Stomach (tissue), 8 donors: ENCODE measurements at regions not wholly inside any gene's neighbourhood (a gene's known extent, or its start where the extent isn't known, plus 50 kb on each side); places are given as distances from the start of the nearest gene placed in this dataset.

Experiments
- DNase-seq, 2 donors: peaks; one replicate each; pipeline versions ENCODE4 v3.0.0 to v3.0.0-alpha.2; 2013 to 2019
- H3K27ac ChIP-seq, 5 donors: fragments of 200-600 bp in 4 of 5; sonication (generic) in 4 of 5; one replicate each; pipeline ENCODE4 v1.5.1; 2013 to 2019; ENCODE audit warnings: mild to moderate bottlenecking in 1 of 5, moderate library complexity in 1 of 5
- H3K27me3 ChIP-seq, 3 donors: fragments of 200-600 bp; sonication (generic); one replicate each; pipeline ENCODE4 v1.5.1; 2017 to 2019; ENCODE audit warnings: mixed run types in 1 of 3
- H3K36me3 ChIP-seq, 4 donors: fragments of 200-600 bp; sonication (generic); 1 replicate in 3 of 4; 2 replicates in 1 of 4; pipeline ENCODE4 v1.5.1; 2016 to 2019
- H3K4me1 ChIP-seq, 4 donors: fragments of 200-600 bp; sonication (generic); one replicate each; pipeline ENCODE4 v1.5.1; 2016 to 2019
- H3K4me3 ChIP-seq, 4 donors: fragments of 200-600 bp; sonication (generic) in 3 of 4; one replicate each; pipeline ENCODE4 v1.5.1; 2016 to 2019; ENCODE audit warnings: mild to moderate bottlenecking in 1 of 4
- H3K9me3 ChIP-seq, 4 donors: fragments of 200-600 bp; sonication (generic); one replicate each; pipeline ENCODE4 v1.5.1; 2016 to 2019
- CTCF ChIP-seq, 7 experiments: fragments of 450-650 bp in 4 of 7; fragments of 200-600 bp in 3 of 7; sonication (generic) in 3 of 7; IDR thresholded peaks; one replicate each; pipeline ENCODE4 v1.5.1; 2016 to 2019; ENCODE audit warnings: antibody characterized with exemption in 7 of 7, control low read depth in 2 of 7, mild to moderate bottlenecking in 1 of 7
- EP300 ChIP-seq: sonication (generic); formaldehyde crosslinking; IDR thresholded peaks from one replicate; pipeline ENCODE4 v1.6.1; 2017; ENCODE audit warnings: antibody characterized with exemption
- POLR2A ChIP-seq, 4 donors: fragments of 450-650 bp; IDR thresholded peaks; one replicate each; pipeline ENCODE4 v1.6.1; 2016; ENCODE audit warnings: antibody characterized with exemption in 4 of 4, control low read depth in 2 of 4, mild to moderate bottlenecking in 1 of 4, moderate library complexity in 1 of 4
- POLR2AphosphoS5 ChIP-seq, 3 donors: sonication (generic); formaldehyde crosslinking; IDR thresholded peaks; one replicate each; pipeline ENCODE4 v1.6.1; 2016; ENCODE audit warnings: antibody characterized with exemption in 3 of 3
- WGBS, 5 donors: extraction: QIAGEN DNeasy Blood & Tissue Kit in 3 of 5; methylation state at CpG; one replicate each; pipeline versions ENCODE4 v1.1.5 to v1.1.7; 2013 to 2018; 5-methylcytosine and 5-hydroxymethylcytosine counted together
- intact Hi-C: fragments of 100-400 bp; cut with DNase I; formaldehyde crosslinking; loops from one replicate; pipeline ENCODE4 v1.15.1; 2023; ENCODE audit warnings: low total_unique reads
- donor health status: healthy with polysubstance abuse.
- donor health status: Bipolar disorder and iron deficiency.
- donor health status: healthy.

- H3K9me3 ChIP-seq: no peaks in the 10 kb centered on the region
- 88 to 98% (median 93%) methylated on average over 1 of the region's 1 CpG for WGBS, 5 donors
- no peak for DNase-seq
- no peaks in the 10 kb centered on the region for H3K36me3 ChIP-seq
- TF ChIP-seq POLR2A (IDR thresholded peaks at IDR 0.05) (no peak), POLR2AphosphoS5 (IDR thresholded peaks at IDR 0.05) (no peak), CTCF (IDR thresholded peaks at IDR 0.05) (no peak), EP300 (no peak)
- H3K4me3 ChIP-seq: no peak overlapping the region
- H3K27ac ChIP-seq: no peak overlapping the region
- intact Hi-C loops: no loop called here
- no peaks in the 10 kb centered on the region for H3K27me3 ChIP-seq
- H3K4me1 ChIP-seq: no peaks in the 10 kb centered on the region
Observed at GRCh38 chr10:120279196-120279595, 177.8 kb upstream of the PLPP4 start.

- no peaks in the 10 kb centered on the region for H3K4me1 ChIP-seq
- TF ChIP-seq EP300: no peak
- no peak for TF ChIP-seq POLR2AphosphoS5 (IDR thresholded peaks at IDR 0.05)
- no peak for TF ChIP-seq CTCF (IDR thresholded peaks at IDR 0.05)
- 82 to 92% (median 89%) methylated on average over 8 of the region's 8 CpGs for WGBS, 5 donors
- intact Hi-C loops: no loop called here
- no peaks in the 10 kb centered on the region for H3K36me3 ChIP-seq
- H3K9me3 ChIP-seq: no peaks in the 10 kb centered on the region
- H3K27me3 ChIP-seq: no peaks in the 10 kb centered on the region
- no peak for DNase-seq
- H3K27ac ChIP-seq: no peak overlapping the region
- H3K4me3 ChIP-seq: no peak overlapping the region
Observed at GRCh38 chr10:120282421-120282820, 174.6 kb upstream of the PLPP4 start.

- DNase-seq: no peak
- Histone ChIP-seq H3K4me3 (no peak overlapping the region), H3K36me3 (no peaks in the 10 kb centered on the region), H3K27me3 (no peaks in the 10 kb centered on the region), H3K9me3 (no peaks in the 10 kb centered on the region), H3K27ac (no peak overlapping the region), H3K4me1 (no peaks in the 10 kb centered on the region)
- intact Hi-C loops: no loop called here
- WGBS, 5 donors: 77 to 85% (median 81%) methylated on average over 6 of the region's 6 CpGs
- TF ChIP-seq CTCF (IDR thresholded peaks at IDR 0.05) (no peak), EP300 (no peak), POLR2AphosphoS5 (IDR thresholded peaks at IDR 0.05) (no peak), POLR2A (IDR thresholded peaks at IDR 0.05) (no peak)
Observed at GRCh38 chr10:120282846-120283492, 174.1 kb upstream of the PLPP4 start.

- no peaks in the 10 kb centered on the region for H3K27me3 ChIP-seq
- TF ChIP-seq EP300: no peak
- no peak for TF ChIP-seq POLR2A (IDR thresholded peaks at IDR 0.05)
- TF ChIP-seq CTCF (IDR thresholded peaks at IDR 0.05): no peak
- TF ChIP-seq POLR2AphosphoS5 (IDR thresholded peaks at IDR 0.05): no peak
- H3K36me3 ChIP-seq: no peaks in the 10 kb centered on the region
- DNase-seq: no peak
- intact Hi-C loops: no loop called here
- no peak overlapping the region for H3K27ac ChIP-seq
- H3K4me3 ChIP-seq: no peak overlapping the region
- WGBS, 5 donors: 87 to 94% (median 90%) methylated on average over 6 of the region's 6 CpGs
- H3K9me3 ChIP-seq: no peaks in the 10 kb centered on the region
- no peaks in the 10 kb centered on the region for H3K4me1 ChIP-seq
Observed at GRCh38 chr10:120285408-120285807, 171.6 kb upstream of the PLPP4 start.
